Parathyroid adenoma (tissue), 2 donors: ENCODE measurements at regions not wholly inside any gene's neighbourhood (a gene's known extent, or its start where the extent isn't known, plus 50 kb on each side); places are given as distances from the start of the nearest gene placed in this dataset.

Source experiments
- H2AFZ ChIP-seq: fragments of 300-600 bp; sonication (generic); one replicate; pipeline ENCODE4 v1.7.0; 2017; ENCODE audit warnings: antibody characterized with exemption, mild to moderate bottlenecking
- H3K27ac ChIP-seq: fragments of 300-600 bp; sonication (generic); one replicate; pipeline ENCODE4 v1.7.0; 2017
- H3K27me3 ChIP-seq: fragments of 300-600 bp; sonication (generic); one replicate; pipeline ENCODE4 v1.7.0; 2017; ENCODE audit warnings: low read length; ENCODE audit not compliant: control insufficient read depth, insufficient read depth
- H3K36me3 ChIP-seq: fragments of 300-600 bp; sonication (generic); one replicate; pipeline ENCODE4 v1.7.0; 2017; ENCODE audit warnings: low read length; ENCODE audit not compliant: control insufficient read depth, insufficient read depth
- H3K4me1 ChIP-seq: fragments of 300-600 bp; sonication (generic); one replicate; pipeline ENCODE4 v1.7.0; 2017; ENCODE audit warnings: control low read depth
- H3K4me2 ChIP-seq: fragments of 300-600 bp; sonication (generic); one replicate; pipeline ENCODE4 v1.7.0; 2017; ENCODE audit warnings: low read length
- H3K4me3 ChIP-seq: fragments of 300-600 bp; sonication (generic); one replicate; pipeline ENCODE4 v1.7.0; 2017; ENCODE audit warnings: low read depth, low read length
- H3K79me2 ChIP-seq: fragments of 300-600 bp; sonication (generic); one replicate; pipeline ENCODE4 v1.7.0; 2017; ENCODE audit warnings: control low read depth
- H3K9ac ChIP-seq: fragments of 300-600 bp; sonication (generic); one replicate; pipeline ENCODE4 v1.7.0; 2017; ENCODE audit warnings: mild to moderate bottlenecking
- H3K9me3 ChIP-seq: fragments of 300-600 bp; sonication (generic); one replicate; pipeline ENCODE4 v1.7.0; 2017; ENCODE audit warnings: low read length; ENCODE audit not compliant: control insufficient read depth
- TF ChIP-seq, protein P1 (sequence below): fragments of 300-600 bp; sonication (generic); IDR thresholded peaks from one replicate; pipeline ENCODE4 v1.7.0; 2017; ENCODE audit warnings: antibody characterized with exemption, mild to moderate bottlenecking
- donor health status: primary hyperparathyroidism.

DNA sequence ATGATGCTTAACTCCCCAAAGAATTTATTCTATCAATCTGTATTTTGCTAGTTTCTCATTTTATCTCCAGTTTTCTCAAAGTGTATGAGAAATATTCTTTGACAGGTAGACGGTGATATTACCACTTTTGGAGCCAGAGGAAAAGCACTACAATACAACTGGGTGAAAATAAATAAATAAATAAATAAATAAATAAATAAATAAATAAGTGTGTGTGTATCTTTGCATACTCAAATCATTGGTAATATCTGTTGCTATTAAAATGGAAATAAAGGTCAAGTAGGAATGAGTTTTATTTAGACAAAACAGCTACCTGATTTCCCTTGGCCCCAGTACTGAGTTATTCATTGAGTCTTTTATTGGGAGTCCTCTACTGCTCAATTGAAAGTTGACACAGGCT lies 114.3 kb downstream of the RBMX2 start:
- H3K4me3 ChIP-seq, result no peak overlapping the region
- H3K27me3 ChIP-seq, result no peaks in the 10 kb centered on the region
- no peak overlapping the region for H3K4me2 ChIP-seq
- H3K4me1 ChIP-seq, result no peaks in the 10 kb centered on the region
- H3K9me3 ChIP-seq, result no peaks in the 10 kb centered on the region
- TF ChIP-seq, protein P1, sequence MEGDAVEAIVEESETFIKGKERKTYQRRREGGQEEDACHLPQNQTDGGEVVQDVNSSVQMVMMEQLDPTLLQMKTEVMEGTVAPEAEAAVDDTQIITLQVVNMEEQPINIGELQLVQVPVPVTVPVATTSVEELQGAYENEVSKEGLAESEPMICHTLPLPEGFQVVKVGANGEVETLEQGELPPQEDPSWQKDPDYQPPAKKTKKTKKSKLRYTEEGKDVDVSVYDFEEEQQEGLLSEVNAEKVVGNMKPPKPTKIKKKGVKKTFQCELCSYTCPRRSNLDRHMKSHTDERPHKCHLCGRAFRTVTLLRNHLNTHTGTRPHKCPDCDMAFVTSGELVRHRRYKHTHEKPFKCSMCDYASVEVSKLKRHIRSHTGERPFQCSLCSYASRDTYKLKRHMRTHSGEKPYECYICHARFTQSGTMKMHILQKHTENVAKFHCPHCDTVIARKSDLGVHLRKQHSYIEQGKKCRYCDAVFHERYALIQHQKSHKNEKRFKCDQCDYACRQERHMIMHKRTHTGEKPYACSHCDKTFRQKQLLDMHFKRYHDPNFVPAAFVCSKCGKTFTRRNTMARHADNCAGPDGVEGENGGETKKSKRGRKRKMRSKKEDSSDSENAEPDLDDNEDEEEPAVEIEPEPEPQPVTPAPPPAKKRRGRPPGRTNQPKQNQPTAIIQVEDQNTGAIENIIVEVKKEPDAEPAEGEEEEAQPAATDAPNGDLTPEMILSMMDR, result no peak
- no peak overlapping the region for H3K9ac ChIP-seq
- H3K36me3 ChIP-seq, result no peaks in the 10 kb centered on the region
- no peak overlapping the region for H3K27ac ChIP-seq
- no peak overlapping the region for H2AFZ ChIP-seq
- H3K79me2 ChIP-seq, result no peaks in the 10 kb centered on the region

DNA sequence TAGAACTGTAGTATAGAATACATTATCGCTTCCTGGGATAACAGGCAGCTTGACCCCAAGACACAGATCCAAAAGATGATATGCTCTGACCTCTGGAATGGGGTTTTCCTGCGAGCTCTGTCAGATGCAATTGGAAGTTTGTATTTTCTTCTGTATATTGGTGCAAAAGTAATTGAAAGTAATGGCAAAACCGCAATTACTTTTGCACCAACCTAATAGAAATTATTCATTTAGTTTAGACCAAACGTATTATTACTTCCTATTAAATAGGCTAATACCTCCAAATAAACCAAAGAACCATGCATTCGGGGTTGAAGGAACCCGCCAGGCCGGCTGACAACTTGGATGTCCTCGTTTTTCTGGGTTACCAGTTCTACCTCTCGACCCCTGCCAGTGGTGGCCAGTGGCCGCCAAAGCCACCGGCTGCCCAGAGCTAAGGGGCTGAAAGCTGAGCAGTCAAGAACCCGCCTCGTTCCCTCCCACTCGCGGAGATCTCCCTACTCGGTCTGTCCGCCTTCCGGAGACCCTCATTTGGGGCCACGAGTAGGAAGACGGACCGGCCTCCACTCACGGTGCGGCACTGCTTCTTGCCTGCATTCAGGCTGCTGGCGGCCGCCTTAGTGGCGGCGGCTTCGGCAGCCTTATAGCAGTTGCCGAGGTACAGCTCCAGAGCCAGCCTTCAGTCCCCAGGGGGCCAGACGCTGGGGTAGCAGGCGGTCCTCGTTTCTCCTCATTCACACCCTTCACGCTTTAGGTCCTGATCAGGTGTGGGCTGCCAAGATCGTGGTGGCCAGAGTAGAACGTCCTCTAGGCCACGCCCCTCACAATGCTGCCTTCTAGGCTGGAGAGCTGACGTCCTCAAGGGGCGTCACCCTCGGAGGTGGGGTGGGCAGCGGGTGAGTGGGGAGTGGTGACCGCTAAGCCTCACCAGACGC lies 121.9 kb downstream of the RBMX2 start:
- H3K27ac ChIP-seq, result no peak overlapping the region
- peak overlapping the region; percentile 73 for H3K4me2 ChIP-seq
- H3K9me3 ChIP-seq, result no peaks in the 10 kb centered on the region
- H2AFZ ChIP-seq, result peak overlapping the region; percentile 65
- no peaks in the 10 kb centered on the region for H3K4me1 ChIP-seq
- peak overlapping the region; percentile 43 for H3K4me3 ChIP-seq
- H3K27me3 ChIP-seq, result no peaks in the 10 kb centered on the region
- H3K79me2 ChIP-seq, result no peaks in the 10 kb centered on the region
- TF ChIP-seq, protein P1, result no peak
- H3K36me3 ChIP-seq, result no peaks in the 10 kb centered on the region
- H3K9ac ChIP-seq, result no peak overlapping the region

DNA sequence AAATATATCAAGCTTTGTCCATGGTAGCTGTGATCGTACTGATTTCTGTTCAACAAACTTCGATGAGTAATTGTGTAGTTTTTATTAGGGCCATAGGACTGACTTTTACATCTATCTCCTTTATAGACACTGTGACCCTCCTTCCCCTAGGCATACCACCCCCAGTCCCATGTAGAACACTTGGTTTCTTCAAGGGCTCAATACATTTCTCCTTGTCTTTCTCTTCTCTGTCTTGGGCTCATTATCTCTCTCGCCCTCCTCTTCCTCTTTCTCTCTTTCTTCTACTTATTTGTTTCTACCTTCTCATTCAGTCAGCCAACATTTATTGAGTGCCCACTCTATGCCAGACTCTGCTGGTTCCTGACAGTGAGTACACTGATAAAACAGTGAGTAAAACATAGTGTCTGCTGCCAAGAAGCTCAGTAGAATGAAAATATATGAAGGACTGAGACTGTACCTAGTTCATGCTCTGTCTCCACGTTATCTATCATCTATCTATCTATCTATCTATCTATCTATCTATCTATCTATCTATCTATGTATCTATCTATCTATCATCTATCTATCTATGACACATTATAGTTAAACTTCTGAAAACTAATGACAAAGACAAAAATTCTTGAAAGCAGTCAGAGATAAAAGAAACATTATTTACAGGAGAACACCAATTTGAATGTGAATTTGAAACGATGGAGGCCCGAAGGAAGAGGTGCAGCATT lies 122.8 kb downstream of the RBMX2 start:
- Histone ChIP-seq H3K27me3 (no peaks in the 10 kb centered on the region), H2AFZ (peak overlapping the region; percentile 65), H3K79me2 (no peaks in the 10 kb centered on the region), H3K27ac (no peak overlapping the region), H3K9me3 (no peaks in the 10 kb centered on the region), H3K36me3 (no peaks in the 10 kb centered on the region), H3K9ac (no peak overlapping the region), H3K4me2 (no peak overlapping the region), H3K4me1 (no peaks in the 10 kb centered on the region), H3K4me3 (peak overlapping the region; percentile 43)
- TF ChIP-seq, protein P1, result no peak

DNA sequence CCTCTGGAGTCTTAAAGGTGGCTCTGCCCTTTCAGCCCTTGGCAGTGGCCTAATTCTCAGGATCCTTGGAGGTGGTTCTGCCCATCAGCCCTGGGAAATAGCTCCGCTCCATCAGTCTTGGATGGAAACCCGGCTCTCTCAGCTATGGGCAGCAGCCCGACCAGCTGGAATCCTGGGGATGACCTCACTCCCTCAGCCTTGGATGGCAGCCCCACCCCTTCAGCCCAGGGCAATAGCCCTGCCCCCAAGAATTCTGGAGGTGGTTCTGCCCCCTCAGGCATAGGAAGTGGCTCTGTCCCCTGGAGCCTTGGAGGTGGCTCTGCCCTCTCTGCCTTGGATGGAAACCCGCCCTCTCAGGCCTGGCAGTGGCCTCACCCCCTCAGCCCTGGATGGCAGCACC lies 127.7 kb downstream of the RBMX2 start:
- Histone ChIP-seq H3K27me3 (no peaks in the 10 kb centered on the region), H3K4me1 (no peaks in the 10 kb centered on the region)
- TF ChIP-seq, protein P1, result no peak

More for the DNA sequence above, 127.7 kb downstream of the RBMX2 start:
- Histone ChIP-seq H2AFZ (no peak overlapping the region), H3K4me3 (no peak overlapping the region), H3K79me2 (no peaks in the 10 kb centered on the region), H3K9ac (no peak overlapping the region), H3K27ac (no peak overlapping the region), H3K36me3 (no peaks in the 10 kb centered on the region), H3K4me2 (no peak overlapping the region), H3K9me3 (no peaks in the 10 kb centered on the region)
